Thymus (tissue), 11 donors: ENCODE measurements at regions not wholly inside any gene's neighbourhood (a gene's known extent, or its start where the extent isn't known, plus 50 kb on each side); places are given as distances from the start of the nearest gene placed in this dataset.
"Not testable (repeated sequence)": the region's sequence is repeated elsewhere in the genome, so short reads cannot be mapped to it uniquely, and the experiment has no call there.

Experiments used
- DNase-seq, 9 donors: peaks; one replicate each; pipeline ENCODE4 v3.0.0-alpha.2; 2013; ENCODE audit warnings: low spot score in 9 of 9, low read depth in 6 of 9, missing footprints in 1 of 9
- H3K27ac ChIP-seq, 2 donors: one replicate each; pipeline ENCODE4 v1.5.1; 2013; ENCODE audit warnings: control low read depth in 1 of 2, low read depth in 1 of 2, low read length in 1 of 2, mild to moderate bottlenecking in 1 of 2, moderate library complexity in 1 of 2
- H3K27me3 ChIP-seq, 2 donors: one replicate each; pipeline ENCODE4 v1.5.1; 2013; ENCODE audit warnings: low read length in 1 of 2; ENCODE audit not compliant: control insufficient read depth in 2 of 2, insufficient read depth in 1 of 2
- H3K36me3 ChIP-seq, 2 donors: one replicate each; pipeline ENCODE4 v1.5.1; 2013; ENCODE audit warnings: low read length in 1 of 2, mild to moderate bottlenecking in 1 of 2, moderate library complexity in 1 of 2; ENCODE audit not compliant: control insufficient read depth in 2 of 2, insufficient read depth in 2 of 2
- H3K4me1 ChIP-seq, 2 donors: one replicate each; pipeline ENCODE4 v1.5.1; 2013; ENCODE audit warnings: low read length in 2 of 2; ENCODE audit not compliant: control insufficient read depth in 2 of 2, insufficient read depth in 2 of 2
- H3K4me3 ChIP-seq, 2 donors: one replicate each; pipeline ENCODE4 v1.5.1; 2013; ENCODE audit warnings: low read length in 2 of 2, control low read depth in 1 of 2, mild to moderate bottlenecking in 1 of 2
- H3K9me3 ChIP-seq, 2 donors: one replicate each; pipeline ENCODE4 v1.5.1; 2013; ENCODE audit warnings: low read length in 1 of 2, mild to moderate bottlenecking in 1 of 2; ENCODE audit not compliant: control insufficient read depth in 2 of 2, insufficient read depth in 1 of 2
- WGBS: extraction: QIAGEN DNeasy Blood & Tissue Kit; methylation state at CpG from one replicate; pipeline ENCODE4 v1.1.7; 2013; 5-methylcytosine and 5-hydroxymethylcytosine counted together
- donor health status: healthy.

DNA sequence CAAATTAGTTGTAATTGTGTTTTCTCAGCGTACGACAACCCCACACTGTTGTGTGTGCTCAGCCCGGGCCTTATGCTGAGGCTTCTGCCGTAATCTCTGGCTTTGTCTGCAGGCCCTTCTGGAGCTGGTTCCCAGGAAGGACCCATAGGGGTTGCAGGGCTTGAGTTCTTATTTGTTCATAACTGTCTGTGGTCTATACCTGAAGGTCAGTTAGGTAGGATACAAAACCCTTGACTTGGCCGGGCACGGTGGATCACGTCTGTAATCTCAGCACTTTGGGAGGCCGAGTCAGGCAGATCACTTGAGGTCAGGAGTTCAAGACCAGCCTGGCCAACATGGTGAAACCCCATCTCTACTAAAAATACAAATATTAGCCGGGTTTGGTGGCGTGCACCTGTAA is 1010.2 kb downstream of the BRD1 start:
- DNase-seq, H3K36me3 ChIP-seq, H3K27me3 ChIP-seq, H3K9me3 ChIP-seq, H3K27ac ChIP-seq, H3K4me1 ChIP-seq, H3K4me3 ChIP-seq: not testable (repeated sequence)
- 96% methylated on average over 10 of the region's 10 CpGs for WGBS

- DNase-seq, result no peak
- WGBS, result 87% methylated on average over 7 of the region's 7 CpGs
- no peaks in the 10 kb centered on the region for H3K9me3 ChIP-seq
- no peaks in the 10 kb centered on the region for H3K4me1 ChIP-seq
- H3K36me3 ChIP-seq, result no peaks in the 10 kb centered on the region
- no peaks in the 10 kb centered on the region for H3K27me3 ChIP-seq
- no peak overlapping the region for H3K4me3 ChIP-seq
- H3K27ac ChIP-seq, result no peak overlapping the region
These were observed 1015.8 kb downstream of the BRD1 start for GRCh38 chr22:48811885-48812284.

- no peak overlapping the region for H3K27ac ChIP-seq
- H3K36me3 ChIP-seq, result no peaks in the 10 kb centered on the region
- WGBS, result 92% methylated on average over 7 of the region's 7 CpGs
- no peaks in the 10 kb centered on the region for H3K4me1 ChIP-seq
- H3K27me3 ChIP-seq, result no peaks in the 10 kb centered on the region
- no peak for DNase-seq
- no peak overlapping the region for H3K4me3 ChIP-seq
- H3K9me3 ChIP-seq, result no peaks in the 10 kb centered on the region
These were observed 1019.4 kb downstream of the BRD1 start for GRCh38 chr22:48808038-48808960.

DNA sequence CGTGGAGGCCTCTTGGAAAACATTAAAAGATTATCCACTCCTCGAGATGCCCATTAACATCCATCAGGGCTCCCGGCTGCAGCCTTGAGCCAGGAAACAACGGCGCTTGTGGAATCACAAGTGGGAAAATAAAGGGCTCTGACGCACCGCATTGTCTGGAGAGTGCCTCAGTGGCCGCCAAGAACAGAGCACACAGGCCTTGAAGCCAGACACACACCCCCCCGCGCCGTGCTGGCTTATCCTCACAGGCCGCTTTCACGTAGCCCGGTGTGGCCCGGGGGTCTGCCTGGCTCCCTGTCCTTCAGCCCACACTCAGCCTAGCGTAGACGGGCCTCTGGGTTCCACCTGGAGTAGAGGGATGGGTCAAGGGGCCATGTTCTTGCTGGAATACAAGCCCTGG is 1020.5 kb downstream of the BRD1 start:
- no peaks in the 10 kb centered on the region for H3K9me3 ChIP-seq
- H3K4me3 ChIP-seq, result no peak overlapping the region
- H3K27ac ChIP-seq, result no peak overlapping the region
- no peaks in the 10 kb centered on the region for H3K4me1 ChIP-seq
- H3K27me3 ChIP-seq, result no peaks in the 10 kb centered on the region
- DNase-seq, result no peak
- 96% methylated on average over 17 of the region's 17 CpGs for WGBS
- no peaks in the 10 kb centered on the region for H3K36me3 ChIP-seq

DNA sequence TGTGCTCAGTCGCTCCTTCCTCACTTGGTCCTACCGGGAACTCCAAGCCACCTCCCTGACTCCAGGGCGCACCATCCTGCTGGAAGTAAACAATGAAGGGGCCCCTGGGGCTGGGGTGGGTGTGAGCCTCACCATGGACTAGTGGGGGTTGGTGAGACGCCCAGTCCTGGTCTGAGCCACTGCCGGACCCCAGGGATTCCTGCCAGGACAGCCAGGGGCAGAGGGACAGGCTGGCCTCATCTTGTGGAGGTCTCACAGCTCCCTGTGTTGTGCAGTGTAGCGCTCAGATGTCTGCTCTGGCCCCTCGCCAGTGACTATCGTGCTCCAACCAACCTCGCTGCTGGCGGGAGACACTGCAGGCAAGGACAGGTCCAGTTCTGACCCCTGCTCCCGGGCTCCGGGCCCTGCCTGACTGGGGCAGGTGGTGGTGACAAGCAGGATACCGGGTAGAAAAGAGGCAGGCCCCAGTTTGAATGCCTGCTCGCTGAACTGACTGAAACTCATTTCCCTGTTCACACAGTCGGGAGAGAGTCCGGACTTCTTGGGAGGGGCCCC is 1021.4 kb downstream of the BRD1 start:
- Histone ChIP-seq H3K4me1 (no peaks in the 10 kb centered on the region), H3K36me3 (no peaks in the 10 kb centered on the region), H3K4me3 (no peak overlapping the region), H3K27ac (no peak overlapping the region), H3K27me3 (no peaks in the 10 kb centered on the region), H3K9me3 (no peaks in the 10 kb centered on the region)
- DNase-seq, result no peak
- 86% methylated on average over 16 of the region's 16 CpGs for WGBS

GRCh38 chr22:48805516-48805915 is 1022.2 kb downstream of the BRD1 start:
- no peaks in the 10 kb centered on the region for H3K27me3 ChIP-seq
- DNase-seq, result no peak
- no peak overlapping the region for H3K4me3 ChIP-seq
- H3K4me1 ChIP-seq, result no peaks in the 10 kb centered on the region
- H3K9me3 ChIP-seq, result no peaks in the 10 kb centered on the region
- H3K27ac ChIP-seq, result no peak overlapping the region
- H3K36me3 ChIP-seq, result no peaks in the 10 kb centered on the region
- WGBS, result 94% methylated on average over 10 of the region's 10 CpGs

- Histone ChIP-seq H3K27me3 (no peaks in the 10 kb centered on the region), H3K9me3 (no peaks in the 10 kb centered on the region), H3K4me3 (no peak overlapping the region), H3K27ac (no peak overlapping the region), H3K4me1 (no peaks in the 10 kb centered on the region), H3K36me3 (no peaks in the 10 kb centered on the region)
- no peak for DNase-seq
- WGBS, result 74% methylated on average over 22 of the region's 22 CpGs
These were observed 1022.8 kb downstream of the BRD1 start for GRCh38 chr22:48804811-48805301.

DNA sequence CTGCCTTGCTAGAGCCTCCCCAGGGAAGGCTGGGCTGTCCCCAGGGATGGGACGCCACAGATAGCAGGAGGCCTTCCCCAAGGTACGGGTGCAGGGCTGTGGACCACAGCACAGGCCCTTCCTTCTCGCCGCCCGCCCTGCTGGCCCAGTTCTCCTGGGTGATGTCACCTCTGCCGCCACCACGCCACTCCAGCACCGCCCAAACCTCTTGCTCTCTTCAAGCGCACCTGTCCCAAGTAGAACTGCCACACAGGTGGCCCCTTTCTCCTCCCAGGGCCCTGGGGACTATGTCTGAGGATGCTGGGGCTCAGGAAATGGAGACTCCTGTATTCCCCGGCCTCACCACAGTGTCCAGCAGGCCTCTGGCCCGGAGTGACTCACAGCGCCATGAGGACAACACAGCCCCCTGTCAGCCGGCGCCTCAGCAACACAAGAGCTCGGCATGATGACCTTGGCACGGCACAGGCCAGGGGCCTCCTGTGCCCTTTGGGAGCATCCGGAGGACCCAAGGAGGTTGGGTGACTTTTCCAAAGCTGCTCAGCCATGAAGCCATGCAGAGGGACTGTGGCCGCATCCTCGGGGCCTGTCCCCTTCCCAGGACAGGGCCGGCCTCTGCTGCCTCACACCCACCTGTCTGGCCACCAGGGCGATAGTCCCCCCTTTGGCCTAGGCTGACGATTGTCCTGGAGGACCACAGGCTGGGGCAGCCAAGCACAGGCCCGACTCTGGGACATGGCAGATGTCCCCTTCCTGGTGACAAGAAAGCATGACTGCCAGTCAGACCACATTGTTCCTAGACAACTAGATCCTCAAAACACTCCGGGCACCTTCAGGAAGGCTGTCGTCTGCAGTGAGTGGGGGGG is 1023.5 kb downstream of the BRD1 start:
- H3K4me1 ChIP-seq, result no peaks in the 10 kb centered on the region
- no peaks in the 10 kb centered on the region for H3K36me3 ChIP-seq
- WGBS, result 91% methylated on average over 25 of the region's 25 CpGs
- H3K27ac ChIP-seq, result no peak overlapping the region
- no peak overlapping the region for H3K4me3 ChIP-seq
- no peak for DNase-seq
- no peaks in the 10 kb centered on the region for H3K9me3 ChIP-seq
- no peaks in the 10 kb centered on the region for H3K27me3 ChIP-seq
